HG03095 (cell line): ENCODE measurements at regions not wholly inside any gene's neighbourhood (a gene's known extent, or its start where the extent isn't known, plus 50 kb on each side); places are given as distances from the start of the nearest gene placed in this dataset.
"Not testable (repeated sequence)": the region's sequence is repeated elsewhere in the genome, so short reads cannot be mapped to it uniquely, and the experiment has no call there.

ENCODE experiments used
- ATAC-seq: cut with Tn5 transposase; IDR thresholded peaks from one replicate; pipeline ENCODE4 v1.9.1; 2021; ENCODE audit warnings: moderate library complexity; ENCODE audit not compliant: unreplicated experiment

DNA sequence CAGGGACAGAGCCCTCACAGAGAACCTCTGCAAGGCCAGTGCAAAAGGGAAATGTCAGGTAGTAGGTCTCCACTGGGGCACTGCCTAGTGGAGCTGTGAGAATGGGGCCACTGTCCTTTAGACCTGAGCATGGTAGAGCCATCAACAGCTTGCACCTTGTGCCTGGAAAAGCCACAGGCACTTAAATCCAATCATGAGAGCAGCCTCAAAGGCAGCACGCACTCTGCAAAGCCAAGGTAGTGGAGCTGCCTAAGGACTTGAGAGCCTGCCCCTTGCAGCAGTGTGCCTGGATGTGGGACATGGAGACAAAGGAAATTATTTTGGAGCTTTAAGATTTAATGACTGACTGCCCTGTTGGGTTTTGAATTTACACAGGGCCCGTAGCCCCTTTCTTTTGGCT lies 918.5 kb upstream of the POT1 start:
- ATAC-seq = no peak

DNA sequence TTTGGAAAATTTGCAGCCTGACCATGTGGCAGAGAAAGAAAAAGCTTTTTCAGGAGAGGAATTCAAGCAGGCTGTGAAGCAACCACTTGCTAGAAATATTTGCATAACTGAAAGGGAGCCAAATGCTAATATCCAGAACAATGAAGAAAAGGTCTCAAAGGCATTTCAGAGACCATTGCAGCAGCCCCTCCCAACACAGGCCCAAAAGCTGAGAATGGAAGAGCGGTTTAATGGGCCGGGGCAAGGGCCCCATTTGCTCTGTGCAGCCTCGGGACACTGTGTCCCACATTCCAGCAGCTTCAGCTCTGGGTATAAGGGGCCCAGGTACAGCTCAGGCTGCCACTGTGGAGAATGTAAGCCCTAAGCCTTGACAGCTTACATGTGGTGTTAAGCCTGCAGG lies 918.1 kb upstream of the POT1 start:
- ATAC-seq = no peak

- no peak for ATAC-seq
These were observed 917.4 kb upstream of the POT1 start for GRCh38 chr7:125847055-125847454.

- ATAC-seq = no peak
These were observed 916.1 kb upstream of the POT1 start for GRCh38 chr7:125845686-125846085.

DNA sequence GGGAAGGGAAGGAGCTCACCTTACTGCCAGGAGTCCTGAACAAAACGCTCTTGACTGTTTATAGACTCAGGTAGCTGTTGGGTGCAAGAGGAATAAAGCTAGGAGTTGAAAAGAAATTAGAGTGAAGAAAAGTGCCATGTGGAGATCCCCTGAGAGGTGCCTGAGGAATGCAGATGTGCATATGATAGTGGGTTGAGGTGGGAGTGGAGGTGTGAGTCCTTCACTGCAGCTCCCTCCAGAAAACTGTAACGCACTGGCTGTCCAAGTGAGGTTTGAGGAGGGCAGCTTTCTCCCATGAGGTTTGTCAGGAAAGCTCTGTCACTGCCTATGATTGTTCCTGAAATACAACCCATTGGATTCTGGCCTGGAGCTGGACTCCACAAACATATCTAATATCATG lies 904.8 kb upstream of the POT1 start:
- no peak for ATAC-seq

DNA sequence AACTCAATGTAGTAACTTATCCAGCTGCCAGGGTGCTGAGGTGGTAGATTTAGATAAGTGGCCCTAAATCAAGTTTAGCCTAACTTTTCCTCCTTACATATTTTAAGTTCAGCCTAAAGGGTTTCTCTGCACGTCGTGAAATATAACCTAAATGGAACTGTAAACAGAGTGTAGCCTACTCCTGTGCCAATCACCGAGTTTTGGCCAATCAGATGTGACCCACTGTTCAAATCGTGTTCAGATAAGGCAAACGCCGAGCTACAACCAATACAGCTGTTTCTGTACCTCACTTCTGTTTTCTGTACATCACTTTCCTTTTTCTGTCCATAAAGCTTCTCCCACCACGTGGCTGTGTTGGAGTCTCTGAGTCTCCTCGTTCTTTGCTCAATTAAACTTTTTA lies 904.2 kb upstream of the POT1 start:
- no peak for ATAC-seq

- no peak for ATAC-seq
These were observed 901.1 kb upstream of the POT1 start for GRCh38 chr7:125830743-125831142.

DNA sequence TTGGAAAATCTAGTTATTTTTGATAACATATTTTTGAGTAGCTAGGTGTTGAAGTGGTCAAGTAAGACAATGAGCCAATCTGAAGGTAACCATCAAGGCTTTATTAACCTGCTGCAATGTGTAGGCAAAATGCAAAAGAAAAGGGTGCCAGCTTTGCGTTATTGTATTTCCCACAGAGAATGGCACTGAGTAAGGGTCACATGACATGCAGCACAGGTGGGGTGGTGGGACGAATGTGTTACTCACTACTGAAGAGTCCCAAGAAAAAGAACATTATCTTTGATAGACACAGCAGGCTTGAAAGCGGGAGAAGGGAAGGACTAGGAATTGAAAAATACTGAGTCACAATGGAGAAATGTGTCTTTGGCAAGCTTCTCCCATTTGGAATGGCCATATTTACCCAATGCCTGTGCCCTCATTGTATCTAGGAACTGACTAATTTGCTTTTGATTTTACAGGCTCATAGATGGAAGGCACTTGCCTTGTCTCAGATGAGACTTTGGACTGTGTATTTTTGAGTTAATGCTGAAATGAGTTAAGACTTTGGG lies 898.6 kb upstream of the POT1 start:
- ATAC-seq = no peak

DNA sequence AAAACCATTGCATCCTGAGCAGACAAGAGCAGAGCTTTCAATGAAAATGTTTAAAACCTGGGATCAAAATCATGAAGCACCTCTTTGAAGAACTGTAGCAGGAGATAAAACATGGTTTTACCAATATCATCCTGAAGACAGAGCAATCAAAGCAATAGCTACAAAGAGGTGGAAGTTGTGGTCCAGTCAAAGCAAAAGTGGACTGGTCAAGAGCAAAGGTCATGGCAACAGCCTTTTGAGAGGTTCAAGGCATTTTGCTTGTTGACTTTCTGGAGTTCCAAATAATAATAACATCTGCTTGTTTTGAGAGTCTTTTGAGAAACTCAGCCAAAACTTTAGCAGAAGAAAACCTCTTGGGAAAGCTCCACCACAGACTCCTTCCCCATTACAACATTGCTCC lies 893.9 kb upstream of the POT1 start:
- no peak for ATAC-seq

- ATAC-seq = no peak
These were observed 890.9 kb upstream of the POT1 start for GRCh38 chr7:125820495-125820894.

GRCh38 chr7:125814100-125814499 lies 884.5 kb upstream of the POT1 start:
- no peak for ATAC-seq

- ATAC-seq = not testable (repeated sequence)
These were observed 876.9 kb upstream of the POT1 start for GRCh38 chr7:125806491-125806890.

DNA sequence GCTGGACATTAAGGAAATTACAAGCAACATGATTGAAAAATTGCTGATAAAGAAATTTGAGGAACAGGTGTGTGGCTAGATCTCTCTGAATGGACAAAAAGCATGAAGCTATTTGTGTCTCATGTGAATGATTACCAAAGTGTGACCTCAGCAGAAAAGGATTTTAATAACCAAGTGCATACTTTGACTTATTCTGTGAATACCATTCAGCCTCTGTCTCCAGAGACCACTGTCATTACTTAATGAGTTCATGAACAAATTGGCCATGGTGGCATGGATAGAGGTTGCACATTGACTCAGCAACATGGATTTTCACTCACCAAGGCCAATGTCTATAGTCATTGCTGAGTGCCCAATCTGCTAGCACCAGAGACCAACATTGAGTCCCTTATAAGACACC lies 874.6 kb upstream of the POT1 start:
- no peak for ATAC-seq

- ATAC-seq = no peak
These were observed 850.5 kb upstream of the POT1 start for GRCh38 chr7:125780153-125780552.

DNA sequence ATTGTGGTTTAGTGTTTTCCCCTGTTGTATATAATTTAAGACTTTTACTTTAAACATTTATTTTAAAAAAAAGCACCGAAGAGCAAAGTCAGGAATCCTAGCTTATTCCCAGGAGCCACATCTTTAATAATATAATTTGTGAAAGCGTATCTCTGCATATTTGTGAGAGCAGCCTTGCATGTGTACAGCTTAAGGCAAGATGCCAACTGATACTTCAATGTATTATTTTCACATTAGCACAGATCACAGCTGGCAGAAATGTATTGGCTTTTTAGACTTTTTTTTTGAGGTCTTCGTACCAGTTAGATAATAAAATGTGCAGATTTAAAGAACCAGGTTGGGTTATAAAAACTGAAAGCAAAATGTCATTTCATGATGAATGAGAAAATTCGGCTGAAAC lies 845.7 kb upstream of the POT1 start:
- no peak for ATAC-seq

- no peak for ATAC-seq
These were observed 843.6 kb upstream of the POT1 start for GRCh38 chr7:125773113-125773785.

DNA sequence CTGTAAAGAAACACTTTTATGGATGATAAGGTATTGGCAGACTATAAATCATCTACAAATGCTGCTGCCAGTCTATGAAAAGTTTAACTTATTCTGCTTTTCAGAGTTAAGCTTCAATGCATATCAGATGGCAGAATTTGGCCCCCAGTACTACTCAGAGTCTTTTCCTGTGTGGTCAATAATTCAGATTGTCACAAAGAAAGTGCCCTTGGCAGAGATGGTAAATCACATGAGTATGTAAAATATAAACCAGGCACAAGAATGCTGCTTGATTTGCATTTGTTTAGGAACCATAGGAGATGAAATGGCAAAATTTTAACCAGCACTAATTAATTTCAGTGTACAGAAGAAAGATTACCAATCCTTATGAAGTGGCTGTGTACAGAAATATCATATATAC lies 818.3 kb upstream of the POT1 start:
- no peak for ATAC-seq

GRCh38 chr7:125746510-125746909 lies 816.9 kb upstream of the POT1 start:
- no peak for ATAC-seq

DNA sequence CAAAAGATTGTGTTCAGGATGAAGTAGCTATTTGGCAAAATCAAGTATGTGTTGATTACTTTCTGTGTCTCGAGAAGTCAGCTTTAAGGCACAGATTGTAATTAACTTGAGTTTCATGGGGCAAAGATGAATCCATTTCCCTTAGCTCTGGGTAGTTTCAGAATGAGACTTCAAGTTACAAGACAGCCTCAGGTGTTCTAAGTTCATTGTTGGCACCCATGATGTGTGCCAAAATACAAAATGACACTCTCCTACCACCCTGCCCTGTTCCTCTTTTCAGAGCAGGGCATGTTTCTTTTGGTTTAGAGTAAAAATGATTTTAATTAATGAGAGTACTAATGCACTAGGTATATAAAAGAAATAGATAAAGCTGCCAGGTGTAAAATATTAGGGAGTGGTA lies 797.6 kb upstream of the POT1 start:
- no peak for ATAC-seq

DNA sequence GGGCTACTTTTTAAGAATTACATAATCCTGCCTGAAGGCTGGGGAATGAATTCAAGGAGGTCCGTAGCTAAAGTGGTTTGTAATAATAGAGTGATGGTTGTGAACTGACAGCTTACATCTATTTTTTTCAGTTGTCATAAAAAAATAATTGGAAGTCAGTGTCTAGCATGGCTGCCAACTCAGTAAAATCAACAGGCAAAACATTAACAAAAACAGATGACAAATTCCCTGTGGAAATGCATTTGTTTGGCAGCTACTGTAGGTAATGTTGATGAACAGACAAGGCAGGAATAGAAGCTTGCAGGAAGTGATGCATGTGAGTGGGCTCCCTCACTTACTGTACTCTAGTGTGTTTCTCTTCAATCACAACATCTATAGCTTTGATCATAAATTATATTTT lies 766.0 kb upstream of the POT1 start:
- ATAC-seq = no peak

GRCh38 chr7:125683156-125683555 lies 753.5 kb upstream of the POT1 start:
- ATAC-seq = no peak

- ATAC-seq = no peak
These were observed 751.9 kb upstream of the POT1 start for GRCh38 chr7:125681508-125681907.

DNA sequence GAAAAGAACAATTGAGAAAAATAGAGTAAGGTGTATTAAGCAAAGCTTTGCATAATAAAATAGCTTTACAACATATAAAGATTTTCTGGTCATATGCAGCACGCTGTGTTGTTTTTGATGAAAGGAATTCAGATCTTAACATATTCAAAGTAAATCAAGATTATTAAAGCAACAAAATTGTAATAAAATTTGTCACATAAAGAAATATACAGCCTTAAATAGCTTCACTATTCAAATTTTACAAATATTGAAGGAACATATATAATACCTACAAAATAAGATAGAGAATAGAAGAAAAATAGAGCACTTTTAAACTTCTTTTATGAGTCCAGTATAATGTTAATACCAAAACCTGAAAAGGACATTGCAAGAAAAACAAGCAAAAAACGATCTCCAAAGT lies 749.1 kb upstream of the POT1 start:
- ATAC-seq = no peak
